SK-N-SH (cell line): ENCODE measurements at regions not wholly inside any gene's neighbourhood (a gene's known extent, or its start where the extent isn't known, plus 50 kb on each side); places are given as distances from the start of the nearest gene placed in this dataset.
"Not testable (repeated sequence)": the region's sequence is repeated elsewhere in the genome, so short reads cannot be mapped to it uniquely, and the experiment has no call there.

Experiments used
- CTCF ChIA-PET: fragments of 300-600, 350-600 bp; formaldehyde crosslinking; extraction: SDS; loops from one replicate; lab custom pipeline; 2021; lab: Yijun Ruan, JAX
- POLR2A ChIA-PET: fragments of 350-600 bp; sonication (Branson Sonifier 250); formaldehyde crosslinking; extraction: SDS; loops from one replicate; lab custom pipeline; 2020; ENCODE audit warnings: antibody characterized with exemption, inconsistent platforms; lab: Yijun Ruan, JAX
- DNase-seq: peaks from one replicate; pipeline ENCODE4 v3.0.0; 2012
- H2AFZ ChIP-seq: fragments of 200-600 bp; sonication (generic); 2 replicates; pipeline ENCODE4 v1.8.1; 2016; ENCODE audit warnings: antibody characterized with exemption, mild to moderate bottlenecking, low read depth
- H3F3A ChIP-seq: fragments of 200-600 bp; sonication (generic); replicated peaks from 2 replicates; pipeline ENCODE3; 2016; ENCODE audit warnings: antibody characterized with exemption, mild to moderate bottlenecking; ENCODE audit not compliant: insufficient read depth
- H3K27ac ChIP-seq, 2 experiments: fragments of 200-500 bp in 1 of 2; fragments of 200-600 bp in 1 of 2; sonication (Bioruptor generic) in 1 of 2; sonication (generic), shearing (Covaris generic) in 1 of 2; 2 replicates each; pipeline versions ENCODE4 v1.5.1 to v1.6.1; 2014 to 2016; ENCODE audit warnings: low read depth in 2 of 2, inconsistent platforms in 1 of 2, low read length in 1 of 2, mild to moderate bottlenecking in 1 of 2, mixed read lengths in 1 of 2
- H3K27me3 ChIP-seq: fragments of 200-600 bp; sonication (generic), shearing (Covaris generic); 2 replicates; pipeline ENCODE4 v1.6.1; 2016; ENCODE audit warnings: mixed run types; ENCODE audit not compliant: insufficient read depth
- H3K36me3 ChIP-seq, 2 experiments: fragments of 200-500 bp in 1 of 2; fragments of 200-600 bp in 1 of 2; sonication (Bioruptor generic) in 1 of 2; sonication (generic) in 1 of 2; replicated peaks in 1 of 2; 2 replicates each; pipeline versions ENCODE3 to v1.5.1; 2014 to 2016; ENCODE audit warnings: low read length in 1 of 2, mild to moderate bottlenecking in 1 of 2; ENCODE audit not compliant: insufficient read depth in 2 of 2, control insufficient read depth in 1 of 2
- H3K4me1 ChIP-seq, 2 experiments: fragments of 200-500 bp in 1 of 2; fragments of 200-600 bp in 1 of 2; sonication (Bioruptor generic) in 1 of 2; sonication (generic), shearing (Covaris generic) in 1 of 2; 2 replicates each; pipeline versions ENCODE4 v1.5.1 to v1.6.1; 2014 to 2016; ENCODE audit warnings: low read depth in 1 of 2, low read length in 1 of 2, mixed run types in 1 of 2; ENCODE audit not compliant: insufficient read depth in 2 of 2, control insufficient read depth in 1 of 2
- H3K4me2 ChIP-seq: fragments of 200-600 bp; sonication (generic), shearing (Covaris generic); 2 replicates; pipeline ENCODE4 v1.6.1; 2017; ENCODE audit warnings: mixed run types
- H3K4me3 ChIP-seq, 2 experiments: fragments of 200-500 bp in 1 of 2; fragments of 200-600 bp in 1 of 2; sonication (Bioruptor generic) in 1 of 2; sonication (generic), shearing (Covaris generic) in 1 of 2; 2 replicates each; pipeline versions ENCODE4 v1.5.1 to v1.8.1; 2014 to 2016; ENCODE audit warnings: low read depth in 2 of 2, inconsistent platforms in 1 of 2, low read length in 1 of 2, mild to moderate bottlenecking in 1 of 2, mixed read lengths in 1 of 2, moderate library complexity in 1 of 2
- H3K79me2 ChIP-seq: fragments of 200-600 bp; sonication (generic); 2 replicates; pipeline ENCODE4 v1.8.1; 2017; ENCODE audit warnings: mild to moderate bottlenecking; ENCODE audit not compliant: insufficient read depth
- H3K9ac ChIP-seq: fragments of 200-600 bp; sonication (generic); 2 replicates; pipeline ENCODE4 v1.6.1; 2017; ENCODE audit warnings: mixed run types
- H3K9me2 ChIP-seq: fragments of 200-600 bp; sonication (generic); 2 replicates; pipeline ENCODE4 v1.6.1; 2017; ENCODE audit warnings: mixed run types
- H3K9me3 ChIP-seq: fragments of 200-600 bp; sonication (generic); 2 replicates; pipeline ENCODE4 v1.6.1; 2017; ENCODE audit warnings: mixed run types, mild to moderate bottlenecking, moderate library complexity
- H4K20me1 ChIP-seq: fragments of 200-600 bp; sonication (generic); 2 replicates; pipeline ENCODE4 v1.6.1; 2017; ENCODE audit warnings: mild to moderate bottlenecking, mixed run types; ENCODE audit not compliant: insufficient read depth
- GATA2 ChIP-seq: sonication (generic); formaldehyde crosslinking; IDR thresholded peaks from 2 replicates; pipeline ENCODE4 v1.5.0; 2020; ENCODE audit warnings: mild to moderate bottlenecking, missing genetic modification reagents
- JUND ChIP-seq: IDR thresholded peaks from 2 replicates; pipeline ENCODE4 v1.4.0; 2012
- MEF2A ChIP-seq: IDR thresholded peaks from 2 replicates; pipeline ENCODE4 v1.4.0; 2012; ENCODE audit warnings: low read depth, borderline replicate concordance
- MXI1 ChIP-seq: IDR thresholded peaks from 2 replicates; pipeline ENCODE4 v1.6.1; 2012; ENCODE audit warnings: mild to moderate bottlenecking, low read depth, low read length, improper control_type of control experiment
- NFIC ChIP-seq: IDR thresholded peaks from 2 replicates; pipeline ENCODE4 v1.4.0; 2012; ENCODE audit warnings: borderline replicate concordance
- NRF1 ChIP-seq: IDR thresholded peaks from 2 replicates; pipeline ENCODE4 v1.6.1; 2012; ENCODE audit warnings: low read depth, mild to moderate bottlenecking, low read length
- RAD21 ChIP-seq: IDR thresholded peaks from 2 replicates; pipeline ENCODE4 v1.6.1; 2012; ENCODE audit warnings: mild to moderate bottlenecking, low read length
- RCOR1 ChIP-seq: fragments of 150-350 bp; IDR thresholded peaks from 2 replicates; pipeline ENCODE4 v1.6.1; 2017; ENCODE audit warnings: antibody characterized with exemption, low read length
- RFX5 ChIP-seq: IDR thresholded peaks from 2 replicates; pipeline ENCODE4 v1.6.1; 2012; ENCODE audit warnings: mild to moderate bottlenecking, improper control_type of control experiment, low read length
- RXRA ChIP-seq: IDR thresholded peaks from 2 replicates; pipeline ENCODE4 v1.4.0; 2012; ENCODE audit warnings: low read depth, mild to moderate bottlenecking, borderline replicate concordance
- SMC3 ChIP-seq: IDR thresholded peaks from 2 replicates; pipeline ENCODE4 v1.6.1; 2012; ENCODE audit warnings: low read depth, low read length, improper control_type of control experiment
- TCF12 ChIP-seq: IDR thresholded peaks from 2 replicates; pipeline ENCODE4 v1.4.0; 2012
- USF1 ChIP-seq: IDR thresholded peaks from 2 replicates; pipeline ENCODE4 v1.4.0; 2012; ENCODE audit warnings: low read depth, borderline replicate concordance
- ZBTB33 ChIP-seq: IDR thresholded peaks from 2 replicates; pipeline ENCODE4 v1.4.0; 2012; ENCODE audit warnings: low read depth, borderline replicate concordance
- WGBS: methylation state at CpG from one replicate; pipeline ENCODE4 v1.1.6; 2017; ENCODE audit warnings: low lambda C conversion rate; 5-methylcytosine and 5-hydroxymethylcytosine counted together
- TF ChIP-seq, protein P1 (sequence below): fragments of 150-350 bp; IDR thresholded peaks from 2 replicates; pipeline ENCODE4 v1.6.1; 2017; ENCODE audit warnings: antibody characterized with exemption, low read length, low read depth, borderline replicate concordance
- TF ChIP-seq, protein P2 (sequence below): fragments of 200-600 bp; sonication (generic); IDR thresholded peaks from 2 replicates; pipeline ENCODE4 v1.6.1; 2017; ENCODE audit warnings: antibody characterized with exemption, mild to moderate bottlenecking, moderate library complexity
- TF ChIP-seq, protein P3 (sequence below): IDR thresholded peaks from 2 replicates; pipeline ENCODE4 v1.4.0; 2012; ENCODE audit warnings: low read depth

DNA sequence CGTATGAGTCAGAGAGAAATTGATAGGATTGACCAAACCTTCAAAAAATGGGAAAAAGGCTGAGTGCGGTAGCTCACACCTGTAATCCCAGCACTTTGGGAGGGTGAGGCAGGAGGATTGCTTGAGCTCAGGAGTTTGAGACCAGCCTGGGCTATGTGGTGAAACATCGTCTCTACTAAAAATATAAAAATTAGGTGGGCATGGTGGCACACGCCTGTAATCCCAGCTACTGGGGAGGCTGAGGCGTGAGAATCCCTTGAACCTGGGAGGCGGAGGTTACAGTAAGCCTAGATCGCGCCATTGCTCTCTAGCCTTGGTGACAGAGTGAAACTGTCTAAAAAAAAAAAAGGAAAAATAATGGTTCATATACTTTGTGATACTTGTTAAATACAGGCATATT, 59.9 kb upstream of the TPTE start:
- DNase-seq, CTCF ChIA-PET, H3K27me3 ChIP-seq, H3K4me2 ChIP-seq, H3K9me3 ChIP-seq, H2AFZ ChIP-seq, H3F3A ChIP-seq, POLR2A ChIA-PET, H3K36me3 ChIP-seq, H3K9me2 ChIP-seq, H3K4me3 ChIP-seq, H3K4me1 ChIP-seq, H3K27ac ChIP-seq, H3K79me2 ChIP-seq, H4K20me1 ChIP-seq, H3K9ac ChIP-seq: not testable (repeated sequence)
- 8% methylated on average over 8 of the region's 8 CpGs for WGBS

DNA sequence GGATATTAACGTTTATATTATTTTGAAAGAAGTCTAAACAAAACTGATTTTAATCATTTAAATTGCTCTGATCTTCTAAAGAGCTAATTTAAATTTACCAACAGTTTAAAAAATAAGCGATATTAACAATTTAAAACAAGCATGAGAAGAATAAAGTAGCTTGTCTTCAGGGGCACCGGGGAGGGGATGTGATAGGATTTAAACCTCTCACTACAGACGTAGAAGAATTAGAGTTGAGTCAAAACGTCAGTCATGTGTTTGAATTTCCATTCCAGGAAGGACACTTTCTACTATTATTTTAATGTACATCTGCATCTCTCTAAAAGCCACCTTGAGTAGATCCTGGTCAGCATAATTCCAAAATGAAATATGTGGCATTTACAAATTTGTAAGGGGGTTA, 58.2 kb upstream of the TPTE start:
- H3K27me3 ChIP-seq: no peaks in the 10 kb centered on the region
- WGBS: 1% methylated on average over 5 of the region's 5 CpGs
- TF ChIP-seq, protein P1, sequence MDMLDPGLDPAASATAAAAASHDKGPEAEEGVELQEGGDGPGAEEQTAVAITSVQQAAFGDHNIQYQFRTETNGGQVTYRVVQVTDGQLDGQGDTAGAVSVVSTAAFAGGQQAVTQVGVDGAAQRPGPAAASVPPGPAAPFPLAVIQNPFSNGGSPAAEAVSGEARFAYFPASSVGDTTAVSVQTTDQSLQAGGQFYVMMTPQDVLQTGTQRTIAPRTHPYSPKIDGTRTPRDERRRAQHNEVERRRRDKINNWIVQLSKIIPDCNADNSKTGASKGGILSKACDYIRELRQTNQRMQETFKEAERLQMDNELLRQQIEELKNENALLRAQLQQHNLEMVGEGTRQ: no peak
- TF ChIP-seq RCOR1 (no peak), USF1 (no peak), NFIC (no peak), RFX5 (no peak), TCF12 (no peak), MXI1 (no peak), RAD21 (no peak), SMC3 (no peak), GATA2 (no peak), ZBTB33 (no peak), RXRA (no peak), NRF1 (no peak), MEF2A (no peak), JUND (no peak)
- TF ChIP-seq, protein P2, sequence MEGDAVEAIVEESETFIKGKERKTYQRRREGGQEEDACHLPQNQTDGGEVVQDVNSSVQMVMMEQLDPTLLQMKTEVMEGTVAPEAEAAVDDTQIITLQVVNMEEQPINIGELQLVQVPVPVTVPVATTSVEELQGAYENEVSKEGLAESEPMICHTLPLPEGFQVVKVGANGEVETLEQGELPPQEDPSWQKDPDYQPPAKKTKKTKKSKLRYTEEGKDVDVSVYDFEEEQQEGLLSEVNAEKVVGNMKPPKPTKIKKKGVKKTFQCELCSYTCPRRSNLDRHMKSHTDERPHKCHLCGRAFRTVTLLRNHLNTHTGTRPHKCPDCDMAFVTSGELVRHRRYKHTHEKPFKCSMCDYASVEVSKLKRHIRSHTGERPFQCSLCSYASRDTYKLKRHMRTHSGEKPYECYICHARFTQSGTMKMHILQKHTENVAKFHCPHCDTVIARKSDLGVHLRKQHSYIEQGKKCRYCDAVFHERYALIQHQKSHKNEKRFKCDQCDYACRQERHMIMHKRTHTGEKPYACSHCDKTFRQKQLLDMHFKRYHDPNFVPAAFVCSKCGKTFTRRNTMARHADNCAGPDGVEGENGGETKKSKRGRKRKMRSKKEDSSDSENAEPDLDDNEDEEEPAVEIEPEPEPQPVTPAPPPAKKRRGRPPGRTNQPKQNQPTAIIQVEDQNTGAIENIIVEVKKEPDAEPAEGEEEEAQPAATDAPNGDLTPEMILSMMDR: no peak
- TF ChIP-seq, protein P3, sequence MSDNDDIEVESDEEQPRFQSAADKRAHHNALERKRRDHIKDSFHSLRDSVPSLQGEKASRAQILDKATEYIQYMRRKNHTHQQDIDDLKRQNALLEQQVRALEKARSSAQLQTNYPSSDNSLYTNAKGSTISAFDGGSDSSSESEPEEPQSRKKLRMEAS: no peak
- no peaks in the 10 kb centered on the region for H3K9me2 ChIP-seq
- no peak overlapping the region for H3K9ac ChIP-seq
- ChIA-PET POLR2A (no interaction called here), CTCF (no interaction called here)
- H3K36me3 ChIP-seq: no peaks in the 10 kb centered on the region
- H3K4me3 ChIP-seq: no peak overlapping the region
- H3K9me3 ChIP-seq: peaks cover 11% of the 10 kb centered on the region; the same call in 1 of the 2 replicates
- H3K4me1 ChIP-seq: no peaks in the 10 kb centered on the region; a peak in 1 of 4 replicates
- H3K79me2 ChIP-seq: no peaks in the 10 kb centered on the region
- H3K27ac ChIP-seq: no peak overlapping the region
- DNase-seq: no peak
- H2AFZ ChIP-seq: no peak overlapping the region
- H3K4me2 ChIP-seq: no peak overlapping the region
- no peaks in the 10 kb centered on the region for H3F3A ChIP-seq
- no peaks in the 10 kb centered on the region for H4K20me1 ChIP-seq
